Upper lobe of left lung (tissue), 6 donors: ENCODE measurements at regions not wholly inside any gene's neighbourhood (a gene's known extent, or its start where the extent isn't known, plus 50 kb on each side); places are given as distances from the start of the nearest gene placed in this dataset.

Experiments used
- ATAC-seq, 2 donors: fragments of 200-7000 bp; cut with Tn5 transposase; one replicate each; pipeline ENCODE4 v1.9.1; 2022; ENCODE audit warnings: mild to moderate bottlenecking in 2 of 2, moderate library complexity in 2 of 2; ENCODE audit not compliant: low FRiP score in 2 of 2
- DNase-seq, 2 donors: peaks; one replicate each; pipeline ENCODE4 v3.0.0-alpha.2; 2019 to 2020
- H3K27ac ChIP-seq, 4 donors: fragments of 200-600 bp; sonication (generic); one replicate each; pipeline ENCODE4 v1.5.1; 2016 to 2019
- H3K27me3 ChIP-seq, 4 donors: fragments of 200-600 bp; sonication (generic); one replicate each; pipeline ENCODE4 v1.5.1; 2017 to 2019
- H3K36me3 ChIP-seq, 4 donors: fragments of 200-600 bp; sonication (generic); one replicate each; pipeline ENCODE4 v1.5.1; 2016 to 2019
- H3K4me1 ChIP-seq, 4 donors: fragments of 200-600 bp; sonication (generic); one replicate each; pipeline ENCODE4 v1.5.1; 2018 to 2019
- H3K4me3 ChIP-seq, 4 donors: fragments of 200-600 bp; sonication (generic); one replicate each; pipeline ENCODE4 v1.5.1; 2017 to 2019; ENCODE audit warnings: mild to moderate bottlenecking in 2 of 4, moderate library complexity in 1 of 4
- H3K9me3 ChIP-seq, 4 donors: fragments of 200-600 bp; sonication (generic); one replicate each; pipeline ENCODE4 v1.5.1; 2018 to 2019
- EP300 ChIP-seq, 4 donors: sonication (generic); formaldehyde crosslinking; IDR thresholded peaks; one replicate each; pipeline ENCODE4 v1.5.1; 2017; ENCODE audit warnings: antibody characterized with exemption in 4 of 4, control low read depth in 2 of 4
- POLR2A ChIP-seq, 4 donors: fragments of 450-650 bp; IDR thresholded peaks; one replicate each; pipeline ENCODE4 v1.5.1; 2016 to 2017; ENCODE audit warnings: antibody characterized with exemption in 4 of 4, mild to moderate bottlenecking in 2 of 4
- POLR2AphosphoS5 ChIP-seq, 2 donors: sonication (generic); formaldehyde crosslinking; IDR thresholded peaks; one replicate each; pipeline ENCODE4 v1.5.1; 2017; ENCODE audit warnings: antibody characterized with exemption in 2 of 2
- WGBS, 2 donors: methylation state at CpG; one replicate each; pipeline ENCODE4 v1.1.5; 2017 to 2018; 5-methylcytosine and 5-hydroxymethylcytosine counted together
- TF ChIP-seq, protein P1 (sequence below), 6 experiments: fragments of 450-650 bp in 4 of 6; fragments of 200-600 bp in 2 of 6; sonication (generic) in 2 of 6; IDR thresholded peaks; one replicate each; pipeline ENCODE4 v1.5.1; 2016 to 2019; ENCODE audit warnings: antibody characterized with exemption in 6 of 6
- donor health status: DM: no; HTN: no; CAD: no; lungs with moderate emphysema.
- donor health status: DM: no; HTN: yes; CAD: no; lungs with severe emphysema.

DNA sequence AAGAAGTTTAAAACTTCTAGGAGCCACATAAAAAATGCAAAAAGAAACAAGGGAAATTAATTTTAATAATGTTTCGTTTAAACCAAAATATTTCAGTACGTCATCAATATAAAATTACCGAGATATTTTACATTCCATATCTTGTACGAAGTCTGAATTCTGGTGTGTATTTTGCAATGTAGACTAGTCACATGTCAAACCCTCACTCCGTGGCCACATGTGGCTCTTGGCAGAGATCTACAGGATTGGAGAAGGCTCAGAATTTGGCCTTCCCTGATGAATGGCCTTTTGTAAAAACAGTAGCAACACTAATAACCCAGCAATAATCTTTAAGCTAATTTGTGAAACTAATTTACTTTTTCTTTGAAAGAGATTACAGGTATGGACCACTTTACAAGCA lies 217.1 kb downstream of the PRL start:
- WGBS, 2 donors, result 69 to 78% methylated on average over 5 of the region's 5 CpGs
- DNase-seq (no peak), ATAC-seq (peak in 1 of 2 donors; percentile 53)

DNA sequence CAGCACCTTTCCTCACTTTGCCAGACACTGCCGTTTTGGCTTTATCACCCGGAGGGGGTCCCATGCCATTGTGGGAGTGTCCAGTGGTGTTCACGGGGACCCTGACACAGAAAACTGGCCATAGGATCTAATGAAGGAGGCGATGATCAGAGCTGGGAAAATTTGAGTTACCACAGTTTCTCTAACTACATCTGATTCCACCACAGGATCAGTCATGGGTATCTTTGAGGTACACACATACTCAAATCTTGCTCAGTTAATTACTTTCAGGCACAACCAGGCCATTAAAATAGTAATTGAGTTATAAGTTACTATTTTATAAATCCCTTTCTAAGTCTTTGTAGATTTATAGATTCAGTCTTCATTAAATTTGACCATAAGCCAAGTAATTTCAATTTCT lies 215.1 kb downstream of the PRL start:
- Histone ChIP-seq H3K27me3 (no peaks in the 10 kb centered on the region), H3K4me3 (no peak overlapping the region), H3K4me1 (no peaks in the 10 kb centered on the region), H3K36me3 (no peaks in the 10 kb centered on the region), H3K9me3 (no peaks in the 10 kb centered on the region), H3K27ac (no peak overlapping the region)
- DNase-seq (no peak), ATAC-seq (no peak)
- WGBS, 2 donors, result 92 to 94% methylated on average over 4 of the region's 4 CpGs
- TF ChIP-seq, protein P1, sequence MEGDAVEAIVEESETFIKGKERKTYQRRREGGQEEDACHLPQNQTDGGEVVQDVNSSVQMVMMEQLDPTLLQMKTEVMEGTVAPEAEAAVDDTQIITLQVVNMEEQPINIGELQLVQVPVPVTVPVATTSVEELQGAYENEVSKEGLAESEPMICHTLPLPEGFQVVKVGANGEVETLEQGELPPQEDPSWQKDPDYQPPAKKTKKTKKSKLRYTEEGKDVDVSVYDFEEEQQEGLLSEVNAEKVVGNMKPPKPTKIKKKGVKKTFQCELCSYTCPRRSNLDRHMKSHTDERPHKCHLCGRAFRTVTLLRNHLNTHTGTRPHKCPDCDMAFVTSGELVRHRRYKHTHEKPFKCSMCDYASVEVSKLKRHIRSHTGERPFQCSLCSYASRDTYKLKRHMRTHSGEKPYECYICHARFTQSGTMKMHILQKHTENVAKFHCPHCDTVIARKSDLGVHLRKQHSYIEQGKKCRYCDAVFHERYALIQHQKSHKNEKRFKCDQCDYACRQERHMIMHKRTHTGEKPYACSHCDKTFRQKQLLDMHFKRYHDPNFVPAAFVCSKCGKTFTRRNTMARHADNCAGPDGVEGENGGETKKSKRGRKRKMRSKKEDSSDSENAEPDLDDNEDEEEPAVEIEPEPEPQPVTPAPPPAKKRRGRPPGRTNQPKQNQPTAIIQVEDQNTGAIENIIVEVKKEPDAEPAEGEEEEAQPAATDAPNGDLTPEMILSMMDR (IDR thresholded peaks at IDR 0.05), result no peak
- TF ChIP-seq EP300 (IDR thresholded peaks at IDR 0.05) (no peak), POLR2A (IDR thresholded peaks at IDR 0.05) (no peak), POLR2AphosphoS5 (IDR thresholded peaks at IDR 0.05) (no peak)

More for the DNA sequence above, 217.1 kb downstream of the PRL start:
- H3K4me3 ChIP-seq, result no peak overlapping the region
- H3K4me1 ChIP-seq, result no peaks in the 10 kb centered on the region
- no peaks in the 10 kb centered on the region for H3K27me3 ChIP-seq
- H3K27ac ChIP-seq, result no peak overlapping the region
- H3K9me3 ChIP-seq, result no peaks in the 10 kb centered on the region
- no peaks in the 10 kb centered on the region for H3K36me3 ChIP-seq
- TF ChIP-seq EP300 (IDR thresholded peaks at IDR 0.05) (no peak), POLR2A (IDR thresholded peaks at IDR 0.05) (no peak), POLR2AphosphoS5 (IDR thresholded peaks at IDR 0.05) (no peak)
- TF ChIP-seq, protein P1 (IDR thresholded peaks at IDR 0.05), result no peak

DNA sequence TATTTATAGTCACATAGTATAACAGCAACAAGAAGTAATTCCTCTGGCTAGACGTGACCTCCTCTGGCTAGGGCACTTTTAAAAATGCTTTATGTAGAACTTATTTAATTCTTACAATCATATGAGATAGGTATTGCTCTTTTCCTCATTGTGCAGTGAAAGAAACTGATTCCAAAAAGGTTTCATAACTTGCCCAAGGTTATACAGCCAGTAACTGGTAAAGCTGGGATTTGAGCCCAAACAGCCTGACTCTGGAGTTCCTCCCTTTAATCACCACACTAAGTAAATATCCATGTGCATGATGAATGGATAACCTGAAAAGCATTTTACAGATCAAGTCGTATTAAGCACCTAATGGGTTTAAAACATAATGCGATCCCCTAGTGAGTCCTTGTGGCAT lies 214.6 kb downstream of the PRL start:
- TF ChIP-seq POLR2AphosphoS5 (IDR thresholded peaks at IDR 0.05) (no peak), POLR2A (IDR thresholded peaks at IDR 0.05) (no peak), EP300 (IDR thresholded peaks at IDR 0.05) (no peak)
- TF ChIP-seq, protein P1 (IDR thresholded peaks at IDR 0.05), result no peak
- WGBS, 2 donors, result 81% methylated on average over 3 of the region's 3 CpGs

DNA sequence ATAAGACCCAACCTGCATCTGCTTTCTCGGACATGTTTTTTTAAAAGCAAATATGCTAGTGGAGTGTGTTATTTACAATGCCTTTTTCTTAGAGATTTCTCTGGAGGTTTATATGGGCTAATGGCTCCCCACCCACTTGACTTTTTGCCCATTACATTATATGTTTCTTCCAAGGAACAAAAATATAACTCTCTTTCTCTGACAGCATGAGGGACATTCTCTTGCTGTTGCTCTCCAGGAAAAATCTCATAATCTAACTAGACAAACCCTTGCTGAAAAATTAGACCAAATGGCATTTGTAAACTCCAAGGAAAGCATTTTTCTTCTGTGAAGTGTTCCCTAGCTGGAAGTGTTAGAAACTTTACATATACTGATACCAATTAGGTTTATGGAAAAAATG lies 213.7 kb downstream of the PRL start:
- DNase-seq, result no peak
- no peak for TF ChIP-seq EP300 (IDR thresholded peaks at IDR 0.05)
- TF ChIP-seq, protein P1 (IDR thresholded peaks at IDR 0.05), result no peak
- no peak for TF ChIP-seq POLR2A (IDR thresholded peaks at IDR 0.05)
- TF ChIP-seq POLR2AphosphoS5 (IDR thresholded peaks at IDR 0.05), result no peak
- no peaks in the 10 kb centered on the region for H3K4me1 ChIP-seq
- no peak for ATAC-seq
- H3K9me3 ChIP-seq, result no peaks in the 10 kb centered on the region
- H3K36me3 ChIP-seq, result no peaks in the 10 kb centered on the region
- WGBS, 2 donors, result 68 to 100% methylated on average over 1 of the region's 1 CpG
- H3K27ac ChIP-seq, result no peak overlapping the region
- H3K27me3 ChIP-seq, result no peaks in the 10 kb centered on the region
- H3K4me3 ChIP-seq, result no peak overlapping the region

More for the DNA sequence above, 214.6 kb downstream of the PRL start:
- Histone ChIP-seq H3K4me1 (no peaks in the 10 kb centered on the region), H3K27me3 (no peaks in the 10 kb centered on the region), H3K9me3 (no peaks in the 10 kb centered on the region), H3K27ac (no peak overlapping the region), H3K36me3 (no peaks in the 10 kb centered on the region), H3K4me3 (no peak overlapping the region)
- DNase-seq (no peak), ATAC-seq (no peak)

DNA sequence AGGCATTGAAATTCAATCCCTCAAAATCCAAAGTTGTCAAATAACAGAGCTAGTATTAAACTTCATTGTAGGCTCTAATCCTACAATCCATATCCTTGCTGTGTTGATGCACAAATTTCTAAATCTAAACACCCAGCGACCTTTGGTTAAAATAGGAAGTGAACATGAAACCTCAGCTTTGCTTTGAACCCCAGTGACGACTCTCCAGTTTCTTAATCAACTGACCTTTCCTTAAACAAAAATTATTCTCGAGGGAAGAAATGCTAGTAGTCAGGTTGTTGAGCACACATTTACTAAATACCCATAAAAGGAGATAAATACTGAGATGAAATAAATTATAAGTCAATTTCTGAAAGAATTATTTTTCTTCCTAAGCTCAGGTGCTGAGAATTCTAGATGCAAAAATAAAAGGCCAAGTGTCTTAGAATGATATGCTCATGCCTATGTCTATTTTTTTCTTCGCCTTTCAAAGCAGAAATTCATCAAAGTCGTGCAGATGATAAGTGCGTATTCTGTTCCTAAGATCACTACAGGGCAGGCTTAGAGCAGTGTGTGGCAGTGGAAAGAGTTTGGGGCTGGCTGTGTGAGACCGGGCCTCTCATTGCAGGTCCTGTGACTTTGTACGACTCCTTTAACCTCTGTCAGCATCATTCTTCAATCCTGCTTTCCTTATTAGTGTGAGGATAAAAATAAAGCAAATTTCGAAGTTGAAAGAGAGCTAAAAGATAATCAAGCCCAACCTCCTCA lies 208.7 kb downstream of the PRL start:
- ATAC-seq, result no peak
- no peaks in the 10 kb centered on the region for H3K9me3 ChIP-seq
- no peaks in the 10 kb centered on the region for H3K36me3 ChIP-seq
- WGBS, 2 donors, result 61 to 70% methylated on average over 9 of the region's 9 CpGs
- H3K4me1 ChIP-seq, result no peaks in the 10 kb centered on the region
- no peak for DNase-seq
- H3K27me3 ChIP-seq, result no peaks in the 10 kb centered on the region
- no peak overlapping the region for H3K4me3 ChIP-seq
- H3K27ac ChIP-seq, result no peak overlapping the region
- TF ChIP-seq POLR2A (IDR thresholded peaks at IDR 0.05), result no peak
- no peak for TF ChIP-seq POLR2AphosphoS5 (IDR thresholded peaks at IDR 0.05)
- TF ChIP-seq EP300 (IDR thresholded peaks at IDR 0.05), result no peak
- TF ChIP-seq, protein P1 (IDR thresholded peaks at IDR 0.05), result no peak
